HUES6 (cell line): ENCODE measurements at regions not wholly inside any gene's neighbourhood (a gene's known extent, or its start where the extent isn't known, plus 50 kb on each side); places are given as distances from the start of the nearest gene placed in this dataset.

Experiments
- H3K27ac ChIP-seq: 2 replicates; pipeline ENCODE4 v1.7.0; 2013; ENCODE audit warnings: low read depth, mild to moderate bottlenecking, low read length, inconsistent platforms
- H3K27me3 ChIP-seq: 2 replicates; pipeline ENCODE4 v1.6.1; 2013; ENCODE audit warnings: low read length; ENCODE audit not compliant: control insufficient read depth, insufficient read depth
- H3K36me3 ChIP-seq: 2 replicates; pipeline ENCODE4 v1.6.1; 2013; ENCODE audit warnings: low read length; ENCODE audit not compliant: control insufficient read depth, insufficient read depth
- H3K4me1 ChIP-seq: 2 replicates; pipeline ENCODE4 v1.6.1; 2013; ENCODE audit warnings: low read length; ENCODE audit not compliant: control insufficient read depth, insufficient read depth
- H3K4me3 ChIP-seq: 2 replicates; pipeline ENCODE4 v1.5.1; 2013; ENCODE audit warnings: low read depth, low read length
- H3K9ac ChIP-seq: one replicate; pipeline ENCODE4 v1.6.1; 2013; ENCODE audit warnings: mild to moderate bottlenecking, low read length
- H3K9me3 ChIP-seq: 2 replicates; pipeline ENCODE4 v1.6.1; 2013; ENCODE audit warnings: low read depth, low read length; ENCODE audit not compliant: control insufficient read depth, insufficient read depth

DNA sequence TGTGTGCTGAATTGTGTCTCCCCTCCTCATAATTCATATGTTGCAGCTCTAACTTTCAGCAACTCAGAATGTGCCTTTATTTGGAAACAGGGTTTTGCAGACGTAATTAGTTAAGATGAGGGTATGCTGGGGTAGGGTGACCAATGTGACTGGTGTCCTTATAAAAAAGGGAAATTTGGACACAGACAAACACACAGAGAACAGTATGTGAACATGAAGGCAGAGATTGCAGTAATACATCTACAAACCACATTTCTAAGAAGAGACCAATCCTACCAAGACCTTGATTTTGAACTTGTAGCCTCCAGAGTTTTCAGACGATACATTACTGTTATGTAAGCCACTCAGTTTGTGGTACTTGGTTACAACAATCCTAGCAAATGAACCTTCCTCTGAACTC is 817.8 kb downstream of the TUSC7 start:
- no peaks in the 10 kb centered on the region for H3K27me3 ChIP-seq
- H3K4me3 ChIP-seq = no peak overlapping the region
- H3K9ac ChIP-seq = no peak overlapping the region
- H3K27ac ChIP-seq = no peak overlapping the region
- H3K9me3 ChIP-seq = no peaks in the 10 kb centered on the region
- no peaks in the 10 kb centered on the region for H3K36me3 ChIP-seq
- 0 out of 2 replicates have a peak, but pooled peaks cover 2% of the 10 kb centered on the region for H3K4me1 ChIP-seq

DNA sequence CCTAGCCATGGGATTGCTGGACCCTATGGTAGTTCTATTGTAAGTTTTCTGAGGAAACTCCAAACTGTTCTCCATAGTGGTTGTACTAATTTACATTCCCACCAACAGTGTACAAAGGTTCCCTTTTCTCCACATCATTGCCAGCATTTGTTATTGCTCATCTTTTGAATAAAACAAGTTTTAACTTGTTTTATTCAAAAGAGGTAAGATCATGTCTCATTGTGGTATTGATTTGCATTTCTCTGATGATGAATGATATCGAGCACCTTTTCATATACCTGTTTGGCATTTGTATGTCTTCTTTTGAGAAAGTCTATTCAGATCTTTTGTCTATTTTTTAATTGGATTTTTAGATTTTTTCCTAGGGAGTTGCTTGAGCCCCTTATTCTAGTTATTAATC is 819.1 kb downstream of the TUSC7 start:
- Histone ChIP-seq H3K4me3 (no peak overlapping the region), H3K27ac (no peak overlapping the region), H3K27me3 (no peaks in the 10 kb centered on the region), H3K9ac (no peak overlapping the region), H3K36me3 (no peaks in the 10 kb centered on the region), H3K4me1 (0 out of 2 replicates have a peak, but pooled peaks cover 2% of the 10 kb centered on the region), H3K9me3 (no peaks in the 10 kb centered on the region)

- no peaks in the 10 kb centered on the region for H3K27me3 ChIP-seq
- no peaks in the 10 kb centered on the region for H3K9me3 ChIP-seq
- no peak overlapping the region for H3K9ac ChIP-seq
- 0 out of 2 replicates have a peak, but pooled peaks cover 2% of the 10 kb centered on the region for H3K4me1 ChIP-seq
- H3K4me3 ChIP-seq = no peak overlapping the region
- no peaks in the 10 kb centered on the region for H3K36me3 ChIP-seq
- H3K27ac ChIP-seq = no peak overlapping the region
Observed at GRCh38 chr3:117531078-117531767, 821.6 kb downstream of the TUSC7 start.

GRCh38 chr3:117532268-117532667 is 822.7 kb downstream of the TUSC7 start:
- Histone ChIP-seq H3K4me1 (no peaks in the 10 kb centered on the region), H3K36me3 (no peaks in the 10 kb centered on the region), H3K4me3 (no peak overlapping the region), H3K9ac (no peak overlapping the region), H3K27me3 (no peaks in the 10 kb centered on the region), H3K27ac (no peak overlapping the region), H3K9me3 (no peaks in the 10 kb centered on the region)

DNA sequence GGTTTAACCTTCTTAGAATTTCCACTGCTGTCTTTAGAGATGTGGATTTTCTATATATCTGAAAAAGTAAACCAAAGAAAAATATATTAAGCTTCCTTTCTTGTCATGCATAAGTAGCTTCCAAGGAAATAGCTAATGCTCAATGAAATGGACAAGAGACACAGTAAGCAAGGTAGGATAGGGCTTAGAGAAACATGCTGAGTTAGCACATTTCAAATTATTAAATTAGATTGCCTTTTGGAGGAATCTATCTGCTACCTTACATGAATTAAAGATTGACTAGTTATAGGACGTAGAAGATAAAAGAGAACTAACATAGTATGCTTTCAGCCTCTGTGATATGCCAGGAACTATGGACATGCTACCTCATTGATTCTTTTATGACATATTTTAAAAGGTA is 824.6 kb downstream of the TUSC7 start:
- Histone ChIP-seq H3K9ac (no peak overlapping the region), H3K9me3 (no peaks in the 10 kb centered on the region), H3K4me3 (no peak overlapping the region), H3K27ac (no peak overlapping the region), H3K27me3 (no peaks in the 10 kb centered on the region), H3K4me1 (no peaks in the 10 kb centered on the region), H3K36me3 (no peaks in the 10 kb centered on the region)

DNA sequence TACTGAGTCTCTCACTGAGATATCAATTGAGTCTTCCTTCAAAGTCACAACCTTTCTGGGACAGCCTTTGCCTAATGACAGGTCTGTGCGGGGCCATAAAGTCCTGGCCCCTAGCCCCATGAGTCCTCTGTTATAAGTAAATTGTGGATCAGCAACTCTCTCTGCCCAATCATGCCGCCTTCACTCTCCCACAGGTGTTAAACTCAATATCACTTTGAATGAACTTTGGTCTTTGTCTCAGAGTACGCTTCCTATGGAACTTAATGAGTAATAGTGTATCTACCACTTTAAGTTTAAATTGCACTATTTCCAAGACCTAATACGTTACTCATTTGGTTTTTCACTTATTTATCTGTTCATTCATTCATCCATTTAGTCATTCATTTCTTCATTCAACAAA is 826.4 kb downstream of the TUSC7 start:
- H3K4me3 ChIP-seq = no peak overlapping the region
- H3K36me3 ChIP-seq = no peaks in the 10 kb centered on the region
- no peaks in the 10 kb centered on the region for H3K9me3 ChIP-seq
- H3K27me3 ChIP-seq = no peaks in the 10 kb centered on the region
- H3K9ac ChIP-seq = no peak overlapping the region
- no peak overlapping the region for H3K27ac ChIP-seq
- no peaks in the 10 kb centered on the region for H3K4me1 ChIP-seq

DNA sequence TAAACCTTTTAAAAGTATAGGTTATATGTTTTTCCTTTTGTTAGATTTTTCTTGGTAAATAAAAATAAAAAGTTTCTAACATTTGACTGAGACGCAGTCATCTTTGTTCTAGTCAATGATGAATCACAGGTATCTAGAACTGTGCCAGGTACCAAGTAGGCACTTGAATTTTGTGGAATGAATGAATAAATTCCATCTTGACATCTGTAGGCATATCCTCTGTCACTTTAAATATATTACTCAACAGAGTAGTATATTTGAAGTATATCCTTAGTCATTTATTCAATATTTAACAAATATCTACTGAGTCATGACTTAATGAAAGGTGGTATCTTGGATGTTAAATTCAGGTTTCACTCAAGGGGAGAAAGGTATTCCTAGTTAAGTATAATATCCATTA is 828.4 kb downstream of the TUSC7 start:
- Histone ChIP-seq H3K4me1 (no peaks in the 10 kb centered on the region), H3K36me3 (no peaks in the 10 kb centered on the region), H3K4me3 (no peak overlapping the region), H3K9me3 (no peaks in the 10 kb centered on the region), H3K9ac (no peak overlapping the region), H3K27me3 (no peaks in the 10 kb centered on the region), H3K27ac (no peak overlapping the region)

DNA sequence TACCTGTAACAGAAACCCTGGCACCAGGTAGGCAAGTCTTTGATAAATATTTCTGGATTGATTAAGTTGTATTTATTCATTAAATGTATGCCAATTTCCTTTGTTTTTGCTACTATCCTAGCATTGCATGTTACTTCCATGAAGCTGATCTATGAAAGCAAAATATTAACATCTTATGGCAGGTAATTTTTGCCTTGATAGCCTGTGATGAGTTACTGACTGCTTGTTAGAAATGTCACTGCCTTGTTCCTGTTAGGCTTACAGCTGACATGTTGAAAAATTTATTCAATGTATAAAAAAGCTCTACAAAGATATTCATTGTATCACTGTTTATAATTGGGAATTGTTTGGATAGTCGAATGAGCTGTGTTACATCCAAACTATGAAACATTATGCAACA is 830.1 kb downstream of the TUSC7 start:
- no peak overlapping the region for H3K27ac ChIP-seq
- no peak overlapping the region for H3K4me3 ChIP-seq
- no peaks in the 10 kb centered on the region for H3K27me3 ChIP-seq
- H3K4me1 ChIP-seq = no peaks in the 10 kb centered on the region
- H3K36me3 ChIP-seq = no peaks in the 10 kb centered on the region
- no peak overlapping the region for H3K9ac ChIP-seq
- no peaks in the 10 kb centered on the region for H3K9me3 ChIP-seq

GRCh38 chr3:117540597-117540996 is 831.0 kb downstream of the TUSC7 start:
- H3K27ac ChIP-seq = no peak overlapping the region
- no peaks in the 10 kb centered on the region for H3K36me3 ChIP-seq
- no peaks in the 10 kb centered on the region for H3K9me3 ChIP-seq
- no peaks in the 10 kb centered on the region for H3K27me3 ChIP-seq
- no peak overlapping the region for H3K9ac ChIP-seq
- H3K4me3 ChIP-seq = no peak overlapping the region
- H3K4me1 ChIP-seq = no peaks in the 10 kb centered on the region

GRCh38 chr3:117541721-117542120 is 832.1 kb downstream of the TUSC7 start:
- Histone ChIP-seq H3K4me1 (no peaks in the 10 kb centered on the region), H3K27ac (no peak overlapping the region), H3K27me3 (no peaks in the 10 kb centered on the region), H3K9me3 (no peaks in the 10 kb centered on the region), H3K9ac (no peak overlapping the region), H3K4me3 (no peak overlapping the region), H3K36me3 (no peaks in the 10 kb centered on the region)

DNA sequence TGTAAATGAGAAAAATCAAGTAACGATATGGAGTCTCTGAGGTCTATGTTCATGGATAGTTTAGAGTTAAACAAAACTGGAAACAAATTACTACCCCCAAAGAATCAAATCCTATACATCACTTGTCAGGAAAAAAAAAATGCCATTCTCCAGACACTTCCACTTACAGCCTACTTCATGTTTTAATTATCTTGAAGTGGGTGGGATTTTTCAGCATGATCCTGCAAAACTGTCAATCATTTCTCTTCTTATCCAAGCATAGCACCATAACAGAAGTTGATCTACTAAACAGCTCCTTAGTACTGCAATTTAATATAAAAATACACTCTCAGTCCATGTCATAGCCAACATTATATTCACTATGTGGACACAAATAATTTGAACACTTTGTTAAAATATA is 833.9 kb downstream of the TUSC7 start:
- Histone ChIP-seq H3K36me3 (no peaks in the 10 kb centered on the region), H3K4me3 (no peak overlapping the region), H3K27ac (no peak overlapping the region), H3K9me3 (no peaks in the 10 kb centered on the region), H3K4me1 (no peaks in the 10 kb centered on the region), H3K27me3 (no peaks in the 10 kb centered on the region), H3K9ac (no peak overlapping the region)

- Histone ChIP-seq H3K9me3 (no peaks in the 10 kb centered on the region), H3K4me1 (no peaks in the 10 kb centered on the region), H3K4me3 (no peak overlapping the region), H3K9ac (no peak overlapping the region), H3K27me3 (no peaks in the 10 kb centered on the region), H3K36me3 (no peaks in the 10 kb centered on the region), H3K27ac (no peak overlapping the region)
Observed at GRCh38 chr3:117545484-117545883, 835.9 kb downstream of the TUSC7 start.
